ENCODE measurements at regions not wholly inside any gene's neighbourhood (a gene's known extent, or its start where the extent isn't known, plus 50 kb on each side); places are given as distances from the start of the nearest gene placed in this dataset.

GRCh38 chr5:145462525-145462924, 372.6 kb downstream of the PRELID2 start:
- TF ChIP-seq, protein P1, sequence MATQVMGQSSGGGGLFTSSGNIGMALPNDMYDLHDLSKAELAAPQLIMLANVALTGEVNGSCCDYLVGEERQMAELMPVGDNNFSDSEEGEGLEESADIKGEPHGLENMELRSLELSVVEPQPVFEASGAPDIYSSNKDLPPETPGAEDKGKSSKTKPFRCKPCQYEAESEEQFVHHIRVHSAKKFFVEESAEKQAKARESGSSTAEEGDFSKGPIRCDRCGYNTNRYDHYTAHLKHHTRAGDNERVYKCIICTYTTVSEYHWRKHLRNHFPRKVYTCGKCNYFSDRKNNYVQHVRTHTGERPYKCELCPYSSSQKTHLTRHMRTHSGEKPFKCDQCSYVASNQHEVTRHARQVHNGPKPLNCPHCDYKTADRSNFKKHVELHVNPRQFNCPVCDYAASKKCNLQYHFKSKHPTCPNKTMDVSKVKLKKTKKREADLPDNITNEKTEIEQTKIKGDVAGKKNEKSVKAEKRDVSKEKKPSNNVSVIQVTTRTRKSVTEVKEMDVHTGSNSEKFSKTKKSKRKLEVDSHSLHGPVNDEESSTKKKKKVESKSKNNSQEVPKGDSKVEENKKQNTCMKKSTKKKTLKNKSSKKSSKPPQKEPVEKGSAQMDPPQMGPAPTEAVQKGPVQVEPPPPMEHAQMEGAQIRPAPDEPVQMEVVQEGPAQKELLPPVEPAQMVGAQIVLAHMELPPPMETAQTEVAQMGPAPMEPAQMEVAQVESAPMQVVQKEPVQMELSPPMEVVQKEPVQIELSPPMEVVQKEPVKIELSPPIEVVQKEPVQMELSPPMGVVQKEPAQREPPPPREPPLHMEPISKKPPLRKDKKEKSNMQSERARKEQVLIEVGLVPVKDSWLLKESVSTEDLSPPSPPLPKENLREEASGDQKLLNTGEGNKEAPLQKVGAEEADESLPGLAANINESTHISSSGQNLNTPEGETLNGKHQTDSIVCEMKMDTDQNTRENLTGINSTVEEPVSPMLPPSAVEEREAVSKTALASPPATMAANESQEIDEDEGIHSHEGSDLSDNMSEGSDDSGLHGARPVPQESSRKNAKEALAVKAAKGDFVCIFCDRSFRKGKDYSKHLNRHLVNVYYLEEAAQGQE (IDR thresholded peaks at IDR 0.05; ENCODE audit: insufficient read depth in 1 of 2, low read depth in 2 of 2, low read length in 2 of 2), result no peak
- TF ChIP-seq TAF1 (IDR thresholded peaks at IDR 0.05; ENCODE audit: borderline replicate concordance, insufficient read depth, low read length), result no peak
